C4-2B (cell line): ENCODE measurements at regions not wholly inside any gene's neighbourhood (a gene's known extent, or its start where the extent isn't known, plus 50 kb on each side); places are given as distances from the start of the nearest gene placed in this dataset.

Experiments used
- H3K27ac ChIP-seq: fragments of 450-650 bp; 2 replicates; pipeline ENCODE4 v1.5.1; 2017
- ZFX ChIP-seq: fragments of 450-650 bp; IDR thresholded peaks from 2 replicates; pipeline ENCODE4 v1.6.1; 2017
- TF ChIP-seq, protein P1 (sequence below): fragments of 450-650 bp; conservative IDR thresholded peaks from 2 replicates; pipeline ENCODE4 v1.5.1; 2017; ENCODE audit warnings: mild to moderate bottlenecking

DNA sequence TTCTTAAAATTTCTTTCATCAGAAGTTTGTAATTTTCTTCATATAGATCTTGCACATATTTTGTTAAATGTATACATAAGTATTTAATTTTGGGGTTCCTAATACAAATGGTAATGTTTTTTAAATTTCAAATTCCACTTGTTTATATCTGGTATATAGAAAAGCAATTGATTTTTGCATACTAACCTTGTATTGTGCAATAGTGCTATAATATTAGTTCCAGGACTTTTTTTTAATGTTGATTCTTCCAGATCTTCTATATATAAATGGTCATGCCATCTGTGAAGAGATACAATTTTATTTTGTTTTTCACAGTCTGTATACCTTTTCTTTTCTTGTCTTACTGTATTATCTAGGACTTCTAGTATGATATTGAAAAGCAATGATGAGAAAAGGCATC, 665.0 kb downstream of the OTOL1 start:
- TF ChIP-seq, protein P1, sequence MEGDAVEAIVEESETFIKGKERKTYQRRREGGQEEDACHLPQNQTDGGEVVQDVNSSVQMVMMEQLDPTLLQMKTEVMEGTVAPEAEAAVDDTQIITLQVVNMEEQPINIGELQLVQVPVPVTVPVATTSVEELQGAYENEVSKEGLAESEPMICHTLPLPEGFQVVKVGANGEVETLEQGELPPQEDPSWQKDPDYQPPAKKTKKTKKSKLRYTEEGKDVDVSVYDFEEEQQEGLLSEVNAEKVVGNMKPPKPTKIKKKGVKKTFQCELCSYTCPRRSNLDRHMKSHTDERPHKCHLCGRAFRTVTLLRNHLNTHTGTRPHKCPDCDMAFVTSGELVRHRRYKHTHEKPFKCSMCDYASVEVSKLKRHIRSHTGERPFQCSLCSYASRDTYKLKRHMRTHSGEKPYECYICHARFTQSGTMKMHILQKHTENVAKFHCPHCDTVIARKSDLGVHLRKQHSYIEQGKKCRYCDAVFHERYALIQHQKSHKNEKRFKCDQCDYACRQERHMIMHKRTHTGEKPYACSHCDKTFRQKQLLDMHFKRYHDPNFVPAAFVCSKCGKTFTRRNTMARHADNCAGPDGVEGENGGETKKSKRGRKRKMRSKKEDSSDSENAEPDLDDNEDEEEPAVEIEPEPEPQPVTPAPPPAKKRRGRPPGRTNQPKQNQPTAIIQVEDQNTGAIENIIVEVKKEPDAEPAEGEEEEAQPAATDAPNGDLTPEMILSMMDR = no peak
- no peak for TF ChIP-seq ZFX
- no peak overlapping the region for H3K27ac ChIP-seq

DNA sequence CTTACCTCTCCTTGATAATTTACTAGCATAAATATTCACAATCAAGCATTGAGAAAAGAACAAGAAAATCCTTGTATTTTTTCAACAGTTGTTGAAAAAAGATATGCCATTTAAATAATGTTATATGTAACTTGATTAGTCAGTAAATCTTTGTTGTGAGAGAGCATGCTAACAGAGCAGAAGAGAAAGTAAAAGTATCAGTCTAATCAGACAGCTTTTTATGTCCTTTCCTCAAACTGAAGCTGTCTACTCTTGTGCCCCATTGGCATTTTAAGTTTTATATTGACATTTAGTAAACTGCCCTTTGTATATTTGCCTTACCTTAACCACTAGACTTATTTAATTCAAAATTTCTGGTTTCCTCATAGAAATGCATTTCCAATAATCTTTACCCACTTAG, 668.7 kb downstream of the OTOL1 start:
- no peak overlapping the region for H3K27ac ChIP-seq
- no peak for TF ChIP-seq ZFX
- TF ChIP-seq, protein P1 = no peak

DNA sequence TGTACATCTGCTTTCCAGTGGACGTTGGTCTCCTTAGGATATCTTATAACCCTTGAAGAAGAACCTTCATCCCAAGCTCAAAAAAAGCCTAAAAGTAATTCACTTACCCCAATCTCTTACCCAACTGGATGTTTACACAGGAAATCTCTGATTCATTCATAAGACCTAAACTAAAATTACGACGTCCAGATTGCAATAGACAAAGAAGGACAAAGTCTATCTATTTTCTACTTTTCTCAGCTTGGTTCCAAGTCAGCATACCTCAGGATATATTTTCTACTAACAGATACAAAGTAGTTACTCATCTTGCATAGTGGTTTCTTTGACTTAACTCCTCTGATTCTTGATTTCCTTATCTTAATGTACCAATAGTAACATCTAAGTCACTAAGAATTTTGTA, 669.9 kb downstream of the OTOL1 start:
- no peak for TF ChIP-seq ZFX
- TF ChIP-seq, protein P1 = no peak
- no peak overlapping the region for H3K27ac ChIP-seq

DNA sequence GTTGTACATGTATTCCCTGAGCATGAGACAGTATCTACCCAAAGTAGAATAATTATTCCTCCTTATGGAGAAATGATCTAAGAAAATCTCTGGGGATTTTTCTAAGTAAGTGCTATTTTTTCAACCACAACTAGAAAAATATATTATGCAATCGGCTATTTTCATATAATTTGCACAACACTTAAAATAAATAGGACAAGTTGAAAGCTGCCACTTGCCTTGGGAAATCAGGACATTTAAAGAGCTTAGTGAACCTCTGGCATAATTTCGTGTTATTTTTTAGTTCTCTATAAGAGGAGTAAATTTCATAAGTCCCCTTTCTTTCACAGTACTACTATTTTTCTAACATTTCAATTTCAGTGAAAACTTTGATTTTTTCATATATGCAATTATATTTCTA, 672.1 kb downstream of the OTOL1 start:
- TF ChIP-seq ZFX = no peak
- TF ChIP-seq, protein P1 = no peak
- H3K27ac ChIP-seq = no peak overlapping the region

DNA sequence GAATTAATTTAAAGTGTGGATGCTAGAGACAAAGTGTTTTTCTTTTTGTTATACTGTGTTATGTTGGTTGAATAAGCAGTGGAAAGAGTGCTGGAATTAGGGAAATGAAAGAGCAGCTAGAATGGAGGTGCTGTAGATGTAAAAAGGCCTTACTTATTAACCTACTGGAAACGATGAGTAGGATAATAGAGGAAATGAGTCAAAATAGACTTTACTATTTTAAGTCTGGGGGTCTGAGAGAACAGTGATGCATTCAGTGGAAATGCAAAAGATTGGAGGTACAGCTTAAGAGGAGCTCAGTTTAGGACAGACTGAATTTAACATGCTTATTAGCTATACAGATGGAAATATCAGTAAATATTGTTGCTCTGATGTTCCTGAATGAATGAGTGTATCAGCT, 674.0 kb downstream of the OTOL1 start:
- TF ChIP-seq, protein P1 = no peak
- TF ChIP-seq ZFX = no peak
- H3K27ac ChIP-seq = no peak overlapping the region

DNA sequence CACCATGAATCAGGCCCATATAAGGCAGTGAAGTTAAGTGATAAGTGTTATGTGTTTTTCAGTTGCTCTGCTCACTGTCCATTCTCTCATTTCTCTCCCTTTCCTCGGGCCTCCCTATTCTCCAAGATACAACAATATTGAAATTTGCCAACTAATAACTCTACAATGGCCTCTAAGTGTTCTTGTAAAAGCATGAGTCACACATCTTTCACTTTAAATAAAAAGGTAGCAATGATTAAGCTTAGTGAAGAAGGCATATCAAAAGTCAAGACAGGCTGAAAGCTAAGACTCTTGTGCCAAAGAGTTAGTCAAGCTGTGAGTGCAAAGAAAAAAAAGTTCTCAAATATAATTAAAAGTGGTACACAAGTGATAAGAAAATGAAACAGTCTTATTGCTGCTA, 675.4 kb downstream of the OTOL1 start:
- no peak overlapping the region for H3K27ac ChIP-seq
- no peak for TF ChIP-seq ZFX
- TF ChIP-seq, protein P1 = no peak

DNA sequence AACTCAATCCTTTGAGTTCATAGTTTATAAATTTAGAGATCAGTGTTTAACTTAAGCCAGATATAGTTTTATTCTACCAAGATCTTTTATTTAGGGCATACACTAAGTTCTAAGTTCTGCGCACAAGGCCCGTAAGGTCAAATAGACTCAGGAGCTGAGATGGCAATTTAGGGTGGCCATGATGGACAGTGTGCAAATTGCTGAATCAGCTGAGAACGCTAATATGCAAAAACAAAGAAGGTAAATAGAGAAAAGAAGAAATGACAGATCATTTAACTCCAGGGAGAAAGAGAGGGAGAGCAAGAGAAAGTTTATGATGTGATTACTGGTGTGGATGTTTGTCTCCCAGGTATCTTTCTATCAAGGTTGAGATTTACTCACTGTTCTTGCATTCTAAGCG, 678.5 kb downstream of the OTOL1 start:
- no peak for TF ChIP-seq ZFX
- TF ChIP-seq, protein P1 = no peak
- H3K27ac ChIP-seq = no peak overlapping the region
